ENCODE measurements at regions not wholly inside any gene's neighbourhood (a gene's known extent, or its start where the extent isn't known, plus 50 kb on each side); places are given as distances from the start of the nearest gene placed in this dataset.
A peak's percentile ranks its signal among the peaks of the same experiment; 100 is the strongest.

DNA sequence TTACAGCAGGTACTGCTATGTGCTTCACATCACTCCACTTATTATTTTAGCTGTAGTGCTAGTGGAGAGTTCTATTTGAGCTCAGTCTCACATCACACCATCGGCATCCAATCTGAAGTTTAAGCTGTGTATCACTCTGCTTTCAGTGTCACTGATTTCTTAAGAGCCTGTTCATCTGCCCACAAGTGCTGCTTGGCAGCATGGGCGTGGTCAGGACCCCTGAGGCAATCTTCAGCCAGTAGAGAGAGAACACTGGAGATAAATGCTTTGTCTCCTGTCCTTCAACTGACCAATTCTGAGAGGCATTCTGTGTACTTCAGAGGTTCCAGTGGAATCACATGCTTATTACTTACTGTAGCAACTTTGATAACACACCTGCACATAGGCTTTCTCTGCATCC, 728.8 kb downstream of the RPS29 start:
- H3K4me2 ChIP-seq, result no peak overlapping the region
- H3K79me2 ChIP-seq (ENCODE audit: low read depth), result no peaks in the 10 kb centered on the region
- Mint-ChIP-seq H3K9me3 (no peaks in the 10 kb centered on the region), H3K4me1 (peaks cover 3% of the 10 kb centered on the region), H3K4me3 (no peak overlapping the region), H3K27ac (no peak overlapping the region), H3K27me3 (ENCODE audit: insufficient read depth, low read depth) (peaks cover 3% of the 10 kb centered on the region), H3K36me3 (no peaks in the 10 kb centered on the region)
- no peaks in the 10 kb centered on the region for H3K36me3 ChIP-seq
- H3F3A ChIP-seq (ENCODE audit: low read depth), result no peaks in the 10 kb centered on the region
- DNase-seq (ENCODE audit: low spot score), result peak; percentile 16
- H4K20me1 ChIP-seq (ENCODE audit: low read depth), result no peaks in the 10 kb centered on the region
- no peak overlapping the region for H3K4me3 ChIP-seq
- no peak overlapping the region for H3K9ac ChIP-seq
- TF ChIP-seq EZH2 (IDR thresholded peaks at IDR 0.05), result no peak
- no peak for TF ChIP-seq EZH2phosphoT487 (IDR thresholded peaks at IDR 0.05)
- TF ChIP-seq, protein P1, sequence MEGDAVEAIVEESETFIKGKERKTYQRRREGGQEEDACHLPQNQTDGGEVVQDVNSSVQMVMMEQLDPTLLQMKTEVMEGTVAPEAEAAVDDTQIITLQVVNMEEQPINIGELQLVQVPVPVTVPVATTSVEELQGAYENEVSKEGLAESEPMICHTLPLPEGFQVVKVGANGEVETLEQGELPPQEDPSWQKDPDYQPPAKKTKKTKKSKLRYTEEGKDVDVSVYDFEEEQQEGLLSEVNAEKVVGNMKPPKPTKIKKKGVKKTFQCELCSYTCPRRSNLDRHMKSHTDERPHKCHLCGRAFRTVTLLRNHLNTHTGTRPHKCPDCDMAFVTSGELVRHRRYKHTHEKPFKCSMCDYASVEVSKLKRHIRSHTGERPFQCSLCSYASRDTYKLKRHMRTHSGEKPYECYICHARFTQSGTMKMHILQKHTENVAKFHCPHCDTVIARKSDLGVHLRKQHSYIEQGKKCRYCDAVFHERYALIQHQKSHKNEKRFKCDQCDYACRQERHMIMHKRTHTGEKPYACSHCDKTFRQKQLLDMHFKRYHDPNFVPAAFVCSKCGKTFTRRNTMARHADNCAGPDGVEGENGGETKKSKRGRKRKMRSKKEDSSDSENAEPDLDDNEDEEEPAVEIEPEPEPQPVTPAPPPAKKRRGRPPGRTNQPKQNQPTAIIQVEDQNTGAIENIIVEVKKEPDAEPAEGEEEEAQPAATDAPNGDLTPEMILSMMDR (IDR thresholded peaks at IDR 0.05), result no peak
- H3K4me1 ChIP-seq, result no peaks in the 10 kb centered on the region
- H3K27ac ChIP-seq, result no peak overlapping the region
- no peak overlapping the region for H2AFZ ChIP-seq (replicated peaks)
- no peaks in the 10 kb centered on the region for H3K9me3 ChIP-seq (ENCODE audit: low read depth)
- no peaks in the 10 kb centered on the region for H3K27me3 ChIP-seq

DNA sequence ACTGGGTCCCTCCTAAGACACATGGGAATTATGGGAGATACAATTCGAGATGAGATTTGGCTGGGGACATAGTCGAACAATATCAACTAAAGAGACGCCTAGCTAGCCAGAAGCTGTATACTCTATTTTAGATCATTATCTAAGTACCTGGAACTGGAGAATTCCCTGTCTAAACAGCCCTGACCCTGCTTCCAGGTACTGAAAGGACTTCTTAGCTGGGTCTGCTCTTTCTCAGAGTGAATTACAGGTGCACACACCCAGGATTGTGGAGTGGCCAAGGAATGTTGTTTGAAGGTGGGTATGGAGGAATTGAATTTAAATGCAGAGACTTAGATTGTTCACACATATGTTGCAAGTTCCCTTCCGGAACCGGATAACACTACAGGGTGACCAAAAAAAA, 733.0 kb downstream of the RPS29 start:
- H3F3A ChIP-seq (ENCODE audit: low read depth), result no peaks in the 10 kb centered on the region
- no peaks in the 10 kb centered on the region for H3K27me3 ChIP-seq
- no peak overlapping the region for H3K4me3 ChIP-seq
- no peak overlapping the region for H3K27ac Mint-ChIP-seq
- no peaks in the 10 kb centered on the region for H4K20me1 ChIP-seq (ENCODE audit: low read depth)
- H3K27ac ChIP-seq, result no peak overlapping the region
- H3K4me3 Mint-ChIP-seq, result no peak overlapping the region
- H3K4me2 ChIP-seq, result no peak overlapping the region
- H3K27me3 Mint-ChIP-seq (ENCODE audit: insufficient read depth, low read depth), result peaks cover 3% of the 10 kb centered on the region
- H3K9me3 ChIP-seq (ENCODE audit: low read depth), result no peaks in the 10 kb centered on the region
- no peaks in the 10 kb centered on the region for H3K36me3 Mint-ChIP-seq
- peaks cover 3% of the 10 kb centered on the region for H3K4me1 Mint-ChIP-seq
- H3K79me2 ChIP-seq (ENCODE audit: low read depth), result no peaks in the 10 kb centered on the region
- no peaks in the 10 kb centered on the region for H3K4me1 ChIP-seq
- H3K9ac ChIP-seq, result no peak overlapping the region
- H3K9me3 Mint-ChIP-seq, result no peaks in the 10 kb centered on the region
- H2AFZ ChIP-seq (replicated peaks), result no peak overlapping the region
- H3K36me3 ChIP-seq, result no peaks in the 10 kb centered on the region
- TF ChIP-seq EZH2 (IDR thresholded peaks at IDR 0.05), result no peak
- TF ChIP-seq, protein P1 (IDR thresholded peaks at IDR 0.05), result no peak
- TF ChIP-seq EZH2phosphoT487 (IDR thresholded peaks at IDR 0.05), result no peak
- no peak for DNase-seq (ENCODE audit: low spot score)

DNA sequence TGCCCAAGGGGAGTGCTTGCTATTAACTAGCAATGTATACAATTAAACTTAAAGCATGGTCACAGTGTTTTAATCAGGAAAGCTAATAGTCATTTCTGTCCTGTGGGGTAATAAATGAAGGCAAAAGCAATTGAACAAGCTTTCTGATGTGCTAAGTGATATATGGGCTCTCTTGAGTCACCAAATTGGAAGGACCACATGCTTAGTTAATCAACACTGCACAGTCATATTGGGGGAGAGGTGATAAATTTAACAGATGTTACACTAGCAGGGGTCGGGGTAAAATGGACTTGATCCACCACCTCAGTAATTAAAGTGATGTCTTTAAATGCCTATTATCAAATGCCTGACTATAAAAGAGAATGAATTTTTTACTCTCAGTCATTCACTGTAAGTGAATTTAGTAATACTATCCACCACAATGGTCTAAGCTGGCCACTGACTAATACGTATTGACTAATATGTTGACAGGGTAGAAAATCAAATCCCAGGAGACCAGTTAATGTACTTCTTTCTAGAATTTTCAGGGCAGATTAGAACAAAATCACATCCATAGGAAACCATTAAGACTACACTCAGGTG, 736.3 kb downstream of the RPS29 start:
- Mint-ChIP-seq H3K36me3 (no peaks in the 10 kb centered on the region), H3K4me1 (no peaks in the 10 kb centered on the region)
- H3K27ac ChIP-seq, result no peak overlapping the region

More for the DNA sequence above, 736.3 kb downstream of the RPS29 start:
- no peaks in the 10 kb centered on the region for H3K9me3 ChIP-seq (ENCODE audit: low read depth)
- no peak overlapping the region for H3K4me2 ChIP-seq
- H3K79me2 ChIP-seq (ENCODE audit: low read depth), result no peaks in the 10 kb centered on the region
- DNase-seq (ENCODE audit: low spot score), result no peak
- H3K9ac ChIP-seq, result no peak overlapping the region
- no peaks in the 10 kb centered on the region for H3K9me3 Mint-ChIP-seq
- H3K27ac Mint-ChIP-seq, result no peak overlapping the region
- no peaks in the 10 kb centered on the region for H4K20me1 ChIP-seq (ENCODE audit: low read depth)
- no peak overlapping the region for H3K4me3 Mint-ChIP-seq
- no peaks in the 10 kb centered on the region for H3K27me3 ChIP-seq
- H3K36me3 ChIP-seq, result no peaks in the 10 kb centered on the region
- no peak overlapping the region for H3K4me3 ChIP-seq
- no peak for TF ChIP-seq EZH2phosphoT487 (IDR thresholded peaks at IDR 0.05)
- TF ChIP-seq, protein P1 (IDR thresholded peaks at IDR 0.05), result no peak
- H3K4me1 ChIP-seq, result no peaks in the 10 kb centered on the region
- H3F3A ChIP-seq (ENCODE audit: low read depth), result no peaks in the 10 kb centered on the region
- no peak overlapping the region for H2AFZ ChIP-seq (replicated peaks)
- peaks cover 3% of the 10 kb centered on the region for H3K27me3 Mint-ChIP-seq (ENCODE audit: insufficient read depth, low read depth)

Data from neural progenitor cell (in vitro differentiated cells).